Activated CD4-positive, CD25-positive, alpha-beta regulatory T cell treated with anti-CD3 and anti-CD28 coated beads, Interleukin-2, amount 50 U/mL, for 16 hours (primary cell): ENCODE measurements at regions not wholly inside any gene's neighbourhood (a gene's known extent, or its start where the extent isn't known, plus 50 kb on each side); places are given as distances from the start of the nearest gene placed in this dataset.
A peak's percentile ranks its signal among the peaks of the same experiment; 100 is the strongest.

ENCODE experiments used
- DNase-seq: peaks from one replicate; pipeline ENCODE4 v3.0.0-alpha.2; 2020; ENCODE audit warnings: low read depth, low spot score

DNA sequence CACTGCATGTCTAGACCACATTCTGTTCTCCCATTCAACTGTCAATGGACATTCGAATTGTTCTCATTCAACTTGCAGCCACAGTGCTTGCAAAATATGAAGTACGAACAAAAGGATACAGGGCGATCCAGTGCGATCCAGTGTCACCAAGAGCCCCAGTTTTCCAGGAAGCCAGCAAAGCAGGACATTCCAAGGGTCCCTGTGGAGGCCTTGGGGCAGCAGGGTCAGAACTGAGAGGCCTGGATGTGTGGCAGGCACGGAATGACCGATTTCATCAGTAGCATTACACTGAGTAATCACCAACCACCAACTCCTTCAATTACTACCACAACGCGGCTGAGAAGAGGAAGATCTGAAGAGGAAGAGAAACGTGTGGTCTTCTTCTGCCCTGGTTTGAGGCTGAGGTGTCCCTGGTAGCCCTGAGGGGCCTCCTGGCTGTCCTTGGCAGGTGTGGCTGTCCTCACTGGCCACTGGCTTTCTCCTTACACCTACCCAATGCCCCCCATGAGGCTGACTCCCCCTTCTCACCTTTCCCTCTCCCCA, 172.7 kb upstream of the FHL2 start:
- DNase-seq: no peak

DNA sequence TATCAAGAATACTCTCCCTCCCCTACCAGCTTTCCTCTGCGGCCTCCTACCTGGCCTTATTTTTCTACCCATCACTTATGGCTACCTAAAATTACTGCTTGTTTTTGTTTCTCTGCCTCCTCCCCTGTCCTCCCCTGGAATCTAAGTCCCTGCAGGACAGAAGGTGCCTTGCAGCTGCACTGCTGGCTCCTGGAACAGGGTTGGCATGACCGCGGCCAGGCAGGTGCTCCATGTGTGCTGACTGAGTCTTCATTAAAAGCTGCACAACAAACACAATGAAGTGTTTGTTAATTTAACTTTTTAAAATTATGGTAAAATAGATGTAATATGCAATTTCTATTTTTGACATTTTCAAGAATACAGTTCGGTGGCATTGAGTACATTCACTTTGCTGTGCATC, 171.9 kb upstream of the FHL2 start:
- no peak for DNase-seq

DNA sequence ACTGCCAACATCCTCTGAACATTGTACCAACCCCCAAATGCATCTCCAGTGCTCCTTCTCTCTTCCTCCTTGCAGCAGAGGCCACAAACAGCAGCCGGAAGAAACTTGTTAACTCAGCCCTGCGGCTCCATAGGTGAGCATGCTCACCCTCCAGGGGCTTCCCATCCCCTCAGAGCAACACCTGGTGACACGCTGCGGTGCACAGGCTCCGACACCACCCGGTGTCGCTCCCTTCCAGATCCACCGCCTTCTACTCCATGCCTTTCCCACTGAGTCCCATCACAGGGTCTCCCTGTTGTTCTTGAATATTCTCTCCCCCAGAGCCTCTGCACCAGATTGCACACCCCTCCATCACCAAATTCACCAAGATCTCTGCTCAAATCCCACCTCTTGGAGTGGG, 171.5 kb upstream of the FHL2 start:
- DNase-seq: no peak

DNA sequence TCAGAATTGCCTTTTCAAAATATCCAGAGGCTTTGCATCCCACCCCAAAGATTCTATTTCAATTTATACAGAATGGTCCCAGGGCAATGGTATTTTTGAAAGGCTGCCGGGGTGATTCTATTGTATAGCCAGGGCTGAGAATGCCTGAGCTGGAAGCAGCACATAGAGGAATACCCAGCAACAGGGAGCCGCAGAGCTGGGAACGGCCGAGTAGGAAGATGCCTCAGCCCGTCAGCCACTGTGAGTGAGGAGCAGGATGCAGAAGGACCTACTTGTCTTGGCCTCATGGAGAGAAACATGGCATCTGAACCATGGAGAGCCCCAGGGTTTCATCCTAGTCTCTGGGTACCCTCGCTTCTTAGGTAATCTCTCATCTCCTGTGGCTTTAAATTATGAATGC, 170.8 kb upstream of the FHL2 start:
- DNase-seq: no peak

DNA sequence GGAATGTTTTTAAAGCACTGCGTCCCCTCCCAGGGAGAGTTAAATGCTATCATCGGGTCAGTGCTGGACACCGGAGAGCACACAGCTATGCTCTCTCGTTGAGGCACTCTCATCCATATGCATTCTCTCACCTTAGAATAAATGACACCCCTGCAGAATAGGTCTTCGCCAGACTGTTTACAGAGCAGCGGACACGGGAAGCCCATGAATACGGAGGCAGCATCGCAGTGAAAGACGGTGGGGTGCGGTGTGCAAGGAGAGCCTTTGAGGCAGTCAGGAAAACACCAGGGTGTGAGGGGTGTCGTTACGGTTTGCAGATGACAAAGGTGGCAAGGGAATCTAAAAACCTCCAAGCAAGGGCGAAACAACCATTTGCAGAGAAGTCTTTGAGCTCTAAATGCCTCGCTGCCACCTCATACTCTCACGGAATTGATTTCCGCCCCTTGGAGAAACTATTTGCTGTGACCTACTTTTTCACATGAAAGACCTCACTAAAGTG, 169.2 kb upstream of the FHL2 start:
- no peak for DNase-seq

DNA sequence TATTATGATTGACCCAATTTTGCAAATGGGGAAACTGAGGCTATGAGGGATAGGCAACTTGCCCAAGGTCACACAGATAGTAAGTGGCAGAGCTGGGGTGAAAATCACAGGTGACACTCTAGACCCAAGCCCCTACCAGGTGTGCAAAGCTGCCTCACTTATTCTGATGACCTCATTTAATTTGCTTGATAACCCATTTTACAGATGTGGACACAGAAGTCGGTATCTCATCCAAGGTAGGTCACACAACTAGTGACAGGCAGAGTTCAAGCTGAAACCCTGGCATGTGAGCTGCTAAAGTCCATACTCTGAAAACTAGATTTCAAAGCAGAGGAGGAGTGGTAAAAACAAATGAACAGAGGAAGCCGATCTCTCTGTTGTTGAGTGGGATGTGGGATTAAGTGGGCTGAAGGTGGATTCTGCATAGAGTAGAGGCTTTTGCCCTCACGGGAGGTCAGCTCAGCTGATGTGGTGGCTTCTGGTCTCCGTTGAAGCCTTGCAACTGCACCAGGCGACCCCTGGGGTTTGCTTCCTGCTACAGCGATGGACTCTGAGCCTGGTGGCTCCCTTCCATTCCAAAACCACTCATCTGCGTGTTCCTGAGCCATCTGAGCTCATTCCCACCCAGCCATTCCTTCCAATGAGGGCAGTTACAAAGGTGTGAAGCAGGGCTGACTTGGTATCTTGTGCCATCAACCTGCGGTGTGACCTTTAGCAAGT, 164.3 kb upstream of the FHL2 start:
- DNase-seq: no peak

DNA sequence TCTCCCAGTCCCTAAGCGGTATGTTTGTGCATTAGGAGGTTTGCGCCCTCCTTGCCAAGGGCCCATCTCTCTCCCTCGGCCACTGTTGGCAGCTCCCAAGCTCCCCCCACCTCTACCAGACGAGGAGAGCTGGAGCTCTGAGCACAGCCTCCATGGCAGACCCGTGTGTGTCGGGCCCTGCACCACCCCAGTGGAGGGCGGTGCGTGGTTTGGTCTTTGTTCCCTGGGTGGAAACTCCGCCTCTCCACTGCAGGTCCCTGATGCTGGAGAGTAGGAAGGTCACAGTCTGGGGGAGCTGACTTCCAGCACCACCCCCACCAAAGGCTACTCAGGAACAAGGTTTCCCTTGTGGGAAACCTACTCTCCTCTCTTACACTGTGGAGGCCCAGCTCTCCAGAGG, 162.6 kb upstream of the FHL2 start:
- DNase-seq: no peak

DNA sequence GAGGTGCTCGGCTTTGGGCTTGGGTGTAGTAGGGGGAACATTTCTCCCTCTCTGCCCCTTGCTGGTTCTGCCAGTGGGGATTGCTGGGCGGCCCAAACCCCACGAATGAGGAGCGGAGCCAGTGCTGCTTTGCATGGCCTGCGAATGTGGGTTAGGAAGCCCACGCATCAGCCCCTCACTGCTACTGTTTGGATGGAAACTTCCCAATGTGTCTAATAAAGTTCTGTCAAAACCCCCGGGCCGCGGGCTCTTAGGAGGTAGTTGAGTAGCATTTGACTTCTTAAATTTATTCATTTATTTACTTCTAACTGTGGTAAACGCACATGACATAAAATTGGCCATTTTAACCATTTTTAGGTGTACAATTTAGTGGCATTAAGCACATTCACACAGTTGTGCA, 161.3 kb upstream of the FHL2 start:
- no peak for DNase-seq

DNA sequence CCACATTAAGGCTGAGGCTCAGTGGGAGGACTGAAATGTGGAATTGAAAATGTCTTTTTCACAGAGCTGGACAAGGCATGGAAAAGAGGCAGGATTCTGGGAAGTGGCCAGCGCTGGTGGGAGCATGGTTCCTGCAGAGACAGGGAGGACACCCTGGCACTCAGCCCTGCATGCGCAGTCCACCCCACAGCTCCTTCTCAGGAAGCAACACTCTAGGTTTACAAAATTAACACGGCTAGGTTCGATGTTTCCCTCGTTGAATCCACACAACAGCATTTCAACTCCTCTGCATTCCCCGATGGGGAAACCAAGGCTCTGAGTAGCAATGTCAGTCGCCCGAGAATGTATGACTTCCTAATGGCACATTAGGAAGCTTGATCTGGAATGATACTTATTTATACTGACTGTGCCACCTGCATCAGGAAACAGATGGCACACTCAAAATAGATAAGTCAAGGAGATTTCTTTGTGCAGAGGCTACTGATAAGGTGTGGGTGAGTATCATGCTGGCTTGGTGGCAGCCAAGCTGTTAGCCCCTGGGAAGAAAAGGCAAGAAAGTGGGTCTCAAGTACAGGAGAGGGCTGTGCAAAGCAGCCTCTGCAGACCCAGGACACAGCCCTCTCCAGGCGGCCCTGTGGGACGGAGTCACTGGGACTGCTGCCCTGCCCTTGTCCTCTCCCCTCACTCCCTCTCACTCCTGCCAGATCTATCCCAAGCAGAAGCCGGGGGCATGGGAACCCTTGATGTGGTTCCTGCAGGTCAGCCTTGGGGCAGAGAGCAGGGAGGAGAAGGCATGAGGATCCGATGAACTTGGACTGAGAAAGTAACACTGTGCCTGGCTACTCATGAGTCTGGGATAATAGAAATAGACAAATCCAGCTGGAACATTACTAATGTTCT, 158.4 kb upstream of the FHL2 start:
- no peak for DNase-seq

DNA sequence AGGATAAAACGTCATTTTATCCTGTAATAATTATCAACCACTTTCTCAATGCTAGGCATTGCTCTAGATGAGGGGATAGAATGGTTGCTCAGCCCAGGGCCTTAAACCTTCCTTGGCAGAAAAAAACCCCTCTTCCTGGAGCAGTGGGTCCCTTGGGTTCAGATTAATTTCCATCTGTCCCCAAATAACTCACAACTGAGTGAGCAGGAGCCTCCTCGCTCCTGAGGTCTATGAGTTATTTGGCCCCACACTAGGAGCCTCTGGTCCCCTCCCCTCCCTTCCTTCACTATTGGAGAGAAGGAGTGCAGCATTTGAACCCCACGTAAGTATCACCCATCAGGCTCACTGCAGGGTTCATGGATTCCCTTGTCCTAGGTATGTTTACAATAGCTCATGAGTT, 157.5 kb upstream of the FHL2 start:
- DNase-seq: no peak

DNA sequence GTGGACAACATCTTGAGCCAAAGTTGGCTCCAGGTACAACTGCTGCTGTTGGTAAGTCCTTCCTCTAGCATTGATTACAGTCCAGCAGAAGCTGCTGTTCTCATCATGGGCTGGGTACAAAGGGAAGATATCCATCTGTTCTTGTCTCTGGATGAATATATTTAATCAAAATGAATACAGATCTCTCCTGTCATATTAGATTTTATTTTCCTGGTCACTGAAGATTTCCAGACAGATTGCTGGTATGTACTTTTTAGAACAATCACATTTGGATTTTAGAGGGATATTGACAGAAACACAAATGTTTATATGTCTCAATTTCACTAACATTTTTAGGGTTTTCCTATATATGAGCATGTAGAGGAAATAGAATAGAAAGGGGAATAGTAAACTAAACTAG, 155.4 kb upstream of the FHL2 start:
- DNase-seq: no peak

DNA sequence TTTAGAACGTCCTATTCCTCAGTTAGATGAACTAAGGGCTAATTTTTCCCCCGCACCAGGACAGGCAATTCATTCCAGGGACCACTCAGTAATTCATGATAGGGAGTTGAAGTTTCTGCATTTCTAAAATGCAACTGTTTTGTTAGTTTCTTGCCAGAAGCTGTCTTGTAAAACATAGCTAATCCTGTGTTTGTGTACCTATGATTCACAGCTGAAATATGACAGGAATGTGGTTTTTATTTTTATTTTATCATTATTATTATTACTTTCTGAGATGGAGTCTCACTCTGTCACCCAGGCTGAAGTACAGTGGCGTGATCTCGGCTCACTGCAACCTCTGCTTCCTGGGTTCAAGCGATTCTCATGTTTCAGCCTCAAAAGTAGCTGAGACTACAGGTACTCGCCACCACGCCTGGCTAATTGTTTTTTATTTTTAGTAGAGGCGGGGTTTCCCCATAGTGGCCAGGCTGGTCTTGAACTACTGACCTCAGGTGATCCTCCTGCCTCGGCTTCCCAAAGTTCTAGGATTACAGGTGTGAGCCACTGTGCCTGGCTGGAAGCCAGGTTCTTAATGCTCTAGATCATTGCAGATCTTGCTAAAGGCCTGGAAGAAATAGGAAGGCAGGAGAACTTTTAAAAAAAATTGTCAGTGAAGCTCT, 154.8 kb upstream of the FHL2 start:
- no peak for DNase-seq

DNA sequence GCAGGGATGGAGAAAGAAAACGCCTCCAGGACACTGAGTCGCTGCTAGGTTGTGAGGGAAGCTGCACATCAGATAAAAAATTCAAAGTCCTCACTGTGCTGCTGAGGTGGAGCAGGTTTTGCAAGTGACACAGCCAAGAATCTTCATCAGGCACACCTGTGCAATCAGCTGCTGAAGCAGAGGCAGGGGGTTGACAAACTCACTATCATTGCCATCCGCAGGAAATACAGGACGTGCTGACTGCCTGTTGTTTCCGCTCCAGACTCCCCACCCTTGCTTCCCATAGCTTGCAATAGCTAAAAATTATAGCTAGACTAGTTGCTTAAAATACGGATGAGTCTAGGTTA, 147.8 kb upstream of the FHL2 start:
- DNase-seq: no peak

DNA sequence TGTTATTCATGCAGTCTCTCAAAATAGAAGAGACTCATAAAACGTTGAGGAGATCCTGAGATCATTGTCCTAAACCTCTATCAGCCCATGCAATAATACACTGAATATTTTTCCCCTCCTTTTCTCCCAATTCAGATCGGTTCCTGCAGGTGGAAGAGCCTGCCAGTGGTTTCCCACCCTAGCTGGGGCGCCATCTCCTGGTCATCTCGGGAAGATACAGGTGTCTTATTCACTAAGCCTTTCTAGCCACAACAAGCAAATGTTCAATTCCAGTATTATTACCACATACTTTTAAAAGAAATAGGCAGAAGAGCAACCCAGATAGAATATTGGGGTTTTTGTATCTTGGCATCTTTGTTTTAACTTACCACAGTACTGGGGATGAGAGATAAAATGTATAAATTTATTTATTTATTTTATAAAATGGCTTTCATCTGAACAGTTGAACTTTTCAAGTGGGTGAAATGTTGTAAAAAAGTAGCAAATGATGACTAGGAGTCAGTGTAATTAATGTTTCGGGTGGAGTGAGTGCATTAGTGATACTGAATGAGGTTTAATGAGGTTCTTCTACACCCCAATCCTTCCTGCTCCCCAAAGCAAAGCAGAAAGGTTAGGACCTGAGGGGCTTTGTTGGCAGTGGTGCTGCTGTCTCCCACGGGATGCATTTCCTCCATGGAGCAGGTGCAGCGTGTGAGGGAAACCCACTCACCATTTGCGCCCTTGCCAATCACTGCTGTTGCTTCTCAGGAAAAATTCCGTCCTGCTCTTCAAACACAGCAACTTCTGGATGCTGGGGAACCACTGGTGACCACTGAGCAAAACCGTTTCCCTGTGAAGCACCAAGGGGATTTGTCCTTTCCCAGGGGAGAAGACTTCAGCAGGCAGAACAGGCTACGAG, 147.1 kb upstream of the FHL2 start:
- peak; percentile 44 for DNase-seq

DNA sequence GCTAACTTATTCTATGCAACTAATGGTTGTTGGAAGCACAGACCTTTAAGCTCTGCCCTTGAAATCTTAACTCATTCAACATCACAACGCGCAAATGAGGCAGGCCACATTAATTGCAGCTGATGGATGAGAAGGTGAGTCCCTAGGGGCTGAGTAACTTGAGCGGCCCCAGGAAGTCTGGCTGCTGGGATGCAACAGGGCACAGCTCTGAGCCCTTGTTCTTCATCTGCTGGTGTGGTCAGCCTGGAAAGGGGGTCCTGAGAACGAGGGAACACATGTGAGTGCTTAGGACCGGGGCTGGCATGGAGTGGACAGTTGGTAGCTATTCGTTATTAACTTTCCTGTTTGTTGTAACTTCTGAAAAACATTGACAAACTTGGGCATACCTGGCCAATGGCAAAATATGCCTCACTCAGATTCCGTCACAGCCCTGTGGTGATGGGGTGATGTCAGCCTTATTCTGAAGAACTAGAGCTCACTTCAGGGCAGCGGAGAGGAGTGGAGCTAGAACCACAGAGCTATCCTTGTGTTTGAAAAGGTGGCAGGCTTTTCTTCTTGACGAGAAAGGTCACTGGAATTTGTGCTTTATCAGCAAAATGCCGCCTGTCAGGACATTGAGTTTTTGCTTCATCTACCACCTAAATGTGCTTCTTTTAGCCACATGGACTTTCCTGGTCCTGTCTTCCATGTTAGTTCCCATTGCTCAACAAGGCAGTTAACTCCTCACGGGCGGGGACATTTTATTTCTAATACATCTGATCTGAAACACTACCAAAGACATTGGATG, 145.9 kb upstream of the FHL2 start:
- DNase-seq: no peak

DNA sequence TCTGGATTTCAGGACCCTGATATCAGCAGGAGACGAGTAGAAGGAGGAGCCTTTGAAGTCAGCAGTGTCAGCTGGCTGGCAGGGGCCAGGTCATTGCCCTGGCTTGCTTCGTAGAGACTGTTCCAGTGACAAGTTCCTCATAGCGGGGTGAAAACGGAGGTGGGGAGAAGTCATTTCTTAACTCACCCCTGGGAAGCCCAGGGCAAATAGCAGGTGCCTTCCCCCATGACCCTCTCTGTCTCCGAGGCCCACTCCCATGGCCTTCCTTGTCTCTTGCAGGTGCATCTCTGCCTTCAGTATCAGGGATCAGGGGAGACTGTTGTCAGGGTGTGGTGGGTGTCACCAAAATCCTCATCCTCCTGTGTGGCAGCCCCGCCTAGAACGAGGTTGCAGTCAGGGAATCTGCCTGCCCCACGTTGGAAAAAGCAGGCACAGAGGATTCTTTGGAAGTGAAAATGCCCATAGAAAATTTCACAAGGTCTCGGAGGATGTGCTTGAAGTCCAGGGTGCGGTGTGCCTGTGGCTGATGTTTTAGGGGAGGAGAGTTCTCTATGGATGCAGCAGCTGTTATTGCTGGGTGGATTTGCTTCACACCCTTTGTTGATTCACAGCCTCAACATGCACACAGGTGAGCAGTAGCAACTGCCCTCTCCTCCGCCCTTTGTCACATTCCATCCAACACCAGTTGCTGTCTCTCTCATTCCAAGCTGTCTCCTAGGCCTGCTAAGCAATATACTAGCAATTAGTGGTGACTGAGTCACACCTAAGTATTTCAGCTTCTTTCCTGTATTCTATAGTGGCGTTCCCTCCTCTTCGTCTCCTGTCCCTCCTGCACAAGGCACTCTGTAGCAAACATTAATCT, 142.6 kb upstream of the FHL2 start:
- DNase-seq: no peak

DNA sequence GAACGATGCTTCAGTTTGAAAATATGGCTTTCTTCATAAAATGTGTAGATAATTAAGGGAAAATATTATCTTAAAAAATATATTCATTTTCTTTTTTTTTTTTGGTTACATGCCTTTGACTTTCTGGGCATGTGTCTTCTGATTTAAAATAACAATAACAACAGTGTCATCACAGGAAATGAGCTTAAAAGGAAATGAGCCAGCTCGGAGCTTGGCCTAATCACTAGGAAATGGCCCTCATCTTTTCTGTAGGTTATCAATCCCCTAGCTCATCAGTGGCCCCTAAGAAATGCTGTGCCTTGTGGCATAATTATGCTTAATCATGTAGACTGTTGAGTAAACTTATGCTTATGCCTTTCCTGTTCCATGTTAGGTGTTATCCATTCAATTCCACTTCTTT, 141.8 kb upstream of the FHL2 start:
- DNase-seq: no peak

DNA sequence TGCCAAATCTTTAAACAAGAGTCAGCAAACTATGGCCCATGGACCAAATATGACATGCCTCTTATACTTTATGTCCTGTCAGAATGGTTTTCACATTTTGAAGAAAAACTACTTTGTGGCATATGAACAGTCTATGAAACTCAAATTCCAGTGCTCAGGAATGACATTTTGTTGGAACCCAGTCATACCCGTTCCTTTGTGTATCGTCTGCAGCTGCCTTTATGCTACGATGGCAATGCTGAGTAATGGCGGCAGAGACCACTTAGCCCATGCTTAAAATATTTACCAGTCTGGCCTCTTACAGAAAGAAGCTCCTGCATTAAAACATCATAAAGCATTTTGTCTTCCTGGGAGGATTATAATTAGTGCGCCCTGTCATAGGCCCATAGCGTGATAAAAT, 140.5 kb upstream of the FHL2 start:
- no peak for DNase-seq

DNA sequence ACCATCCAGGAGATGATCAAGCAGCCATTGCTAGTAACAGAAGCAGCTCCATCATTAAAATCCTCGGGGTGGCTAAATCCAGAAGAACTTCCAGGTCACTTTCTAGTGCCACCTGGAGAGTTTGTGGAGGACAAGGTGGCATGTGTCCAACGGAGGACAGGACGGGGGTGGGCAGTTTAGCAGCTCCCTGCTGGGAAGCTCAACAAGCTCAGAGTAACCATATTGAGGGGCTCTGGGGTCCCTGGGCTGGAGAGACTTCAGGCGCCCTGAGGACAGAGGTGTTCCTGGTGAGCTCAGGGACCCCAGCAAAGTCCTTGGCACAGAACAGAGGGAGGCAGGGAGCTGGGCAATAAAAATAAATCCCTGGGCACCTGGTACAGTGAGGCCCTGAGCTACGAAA, 140.0 kb upstream of the FHL2 start:
- DNase-seq: no peak

DNA sequence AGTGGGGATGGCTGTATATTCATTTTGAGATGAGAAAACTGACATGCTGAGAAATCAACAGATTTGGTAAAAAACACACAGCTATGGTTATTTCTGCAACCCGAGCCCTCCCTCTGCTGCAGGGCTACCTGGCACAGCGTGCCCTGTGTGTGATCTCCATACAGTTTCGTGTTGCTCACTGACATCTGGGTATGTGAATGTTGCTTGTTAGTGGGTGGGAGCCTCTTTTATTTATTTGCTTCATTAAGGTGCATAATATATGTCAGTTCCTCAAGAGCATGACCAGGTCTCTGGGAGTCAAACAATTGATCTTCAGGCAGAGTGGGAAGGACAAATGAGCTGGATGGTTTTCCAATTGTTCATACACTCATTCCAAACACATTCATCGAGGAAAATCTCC, 139.1 kb upstream of the FHL2 start:
- no peak for DNase-seq
